H9 (cell line): ENCODE measurements at regions not wholly inside any gene's neighbourhood (a gene's known extent, or its start where the extent isn't known, plus 50 kb on each side); places are given as distances from the start of the nearest gene placed in this dataset.

Source experiments
- DNase-seq: peaks from one replicate; pipeline ENCODE4 v3.0.0-alpha.2; 2017
- H2AFZ ChIP-seq: one replicate; pipeline ENCODE4 v1.6.1; 2013; ENCODE audit warnings: mild to moderate bottlenecking, low read length, control low read depth, moderate library complexity
- H2AK5ac ChIP-seq: 2 replicates; pipeline ENCODE4 v1.6.1; 2013; ENCODE audit warnings: low read length, control low read depth, mixed read lengths; ENCODE audit not compliant: insufficient read length
- H2BK120ac ChIP-seq: one replicate; pipeline ENCODE4 v1.6.1; 2013; ENCODE audit warnings: low read depth, mild to moderate bottlenecking, low read length, control low read depth, inconsistent platforms; ENCODE audit not compliant: poor library complexity, severe bottlenecking
- H2BK12ac ChIP-seq: 2 replicates; pipeline ENCODE4 v1.6.1; 2013; ENCODE audit warnings: low read length, control low read depth, mixed read lengths, low read depth; ENCODE audit not compliant: insufficient read length
- H2BK15ac ChIP-seq: 2 replicates; pipeline ENCODE4 v1.6.1; 2013; ENCODE audit warnings: low read depth, low read length, control low read depth
- H2BK20ac ChIP-seq: one replicate; pipeline ENCODE4 v1.6.1; 2013; ENCODE audit warnings: low read depth, mild to moderate bottlenecking, low read length, control low read depth, inconsistent platforms; ENCODE audit not compliant: poor library complexity, severe bottlenecking
- H2BK5ac ChIP-seq: 2 replicates; pipeline ENCODE4 v1.6.1; 2013; ENCODE audit warnings: low read length, control low read depth, mixed read lengths; ENCODE audit not compliant: insufficient read length
- H3K14ac ChIP-seq: 2 replicates; pipeline ENCODE4 v1.6.1; 2013; ENCODE audit warnings: low read length, control low read depth; ENCODE audit not compliant: insufficient read depth
- H3K18ac ChIP-seq: 2 replicates; pipeline ENCODE4 v1.6.1; 2013; ENCODE audit warnings: low read depth, mild to moderate bottlenecking, mixed read lengths, low read length, control low read depth; ENCODE audit not compliant: insufficient read length
- H3K23ac ChIP-seq: 2 replicates; pipeline ENCODE4 v1.6.1; 2013; ENCODE audit warnings: low read length, control low read depth, mixed read lengths, low read depth; ENCODE audit not compliant: insufficient read length
- H3K23me2 ChIP-seq: 2 replicates; pipeline ENCODE4 v1.6.1; 2013; ENCODE audit warnings: low read depth, mild to moderate bottlenecking, mixed read lengths, low read length, control low read depth; ENCODE audit not compliant: insufficient read length, poor library complexity, severe bottlenecking
- H3K27ac ChIP-seq: 2 replicates; pipeline ENCODE4 v1.5.1; 2013; ENCODE audit warnings: low read length, control low read depth, mixed read lengths, low read depth; ENCODE audit not compliant: insufficient read length
- H3K27me3 ChIP-seq: 2 replicates; pipeline ENCODE4 v1.6.1; 2013; ENCODE audit warnings: low read length, control low read depth, inconsistent platforms; ENCODE audit not compliant: insufficient read depth
- H3K4ac ChIP-seq: 2 replicates; pipeline ENCODE4 v1.6.1; 2013; ENCODE audit warnings: low read depth, mild to moderate bottlenecking, control low read depth, inconsistent platforms, low read length, moderate library complexity
- H3K4me1 ChIP-seq: 2 replicates; pipeline ENCODE4 v1.6.1; 2013; ENCODE audit warnings: low read length, control low read depth, inconsistent platforms; ENCODE audit not compliant: insufficient read depth
- H3K4me2 ChIP-seq: 2 replicates; pipeline ENCODE4 v1.6.1; 2013; ENCODE audit warnings: low read length, control low read depth, mixed read lengths; ENCODE audit not compliant: insufficient read length, insufficient read depth
- H3K56ac ChIP-seq: 2 replicates; pipeline ENCODE4 v1.6.1; 2013; ENCODE audit warnings: low read depth, mild to moderate bottlenecking, mixed read lengths, low read length, control low read depth; ENCODE audit not compliant: insufficient read length
- H3K79me1 ChIP-seq: 2 replicates; pipeline ENCODE4 v1.6.1; 2013; ENCODE audit warnings: low read depth, mild to moderate bottlenecking, moderate library complexity, low read length, control low read depth, inconsistent platforms; ENCODE audit not compliant: insufficient read depth, poor library complexity, severe bottlenecking
- H3K79me2 ChIP-seq: 2 replicates; pipeline ENCODE4 v1.6.1; 2013; ENCODE audit warnings: low read length, control low read depth, inconsistent platforms; ENCODE audit not compliant: insufficient read depth
- H3K9ac ChIP-seq: 2 replicates; pipeline ENCODE4 v1.6.1; 2013; ENCODE audit warnings: low read length, control low read depth, mixed read lengths; ENCODE audit not compliant: insufficient read length; ENCODE audit errors: extremely low read depth
- H3K9me3 ChIP-seq: one replicate; pipeline ENCODE4 v1.6.1; 2013; ENCODE audit warnings: low read depth, low read length, inconsistent platforms; ENCODE audit not compliant: control insufficient read depth
- H3T11ph ChIP-seq: one replicate; pipeline ENCODE4 v1.6.1; 2013; ENCODE audit warnings: mild to moderate bottlenecking, low read length, control low read depth, inconsistent platforms
- H4K20me1 ChIP-seq: one replicate; pipeline ENCODE4 v1.6.1; 2013; ENCODE audit not compliant: control insufficient read depth, insufficient read length, insufficient read depth
- H4K5ac ChIP-seq: 2 replicates; pipeline ENCODE4 v1.6.1; 2013; ENCODE audit warnings: low read depth, mild to moderate bottlenecking, mixed read lengths, low read length, control low read depth; ENCODE audit not compliant: insufficient read length
- H4K8ac ChIP-seq: replicated peaks from 2 replicates; pipeline ENCODE4 v1.6.1; 2013; ENCODE audit warnings: low read length, control low read depth, mixed read lengths, low read depth; ENCODE audit not compliant: insufficient read length
- H4K91ac ChIP-seq: 2 replicates; pipeline ENCODE4 v1.6.1; 2013; ENCODE audit warnings: low read depth, mild to moderate bottlenecking, moderate library complexity, mixed read lengths, low read length, control low read depth; ENCODE audit not compliant: insufficient read length
- H3K27ac Mint-ChIP-seq, 3 experiments: 2 replicates in 2 of 3; 3 replicates in 1 of 3; pipeline ENCODE4 v1.8.0; 2020 to 2021; ENCODE audit warnings: mixed read lengths in 3 of 3, mild to moderate bottlenecking in 1 of 3, moderate library complexity in 1 of 3
- H3K27me3 Mint-ChIP-seq: 2 replicates; pipeline ENCODE4 v1.8.0; 2021; ENCODE audit warnings: low read depth, mild to moderate bottlenecking, moderate library complexity, mixed read lengths
- H3K36me3 Mint-ChIP-seq, 3 experiments: 2 replicates in 2 of 3; 3 replicates in 1 of 3; pipeline ENCODE4 v1.8.0; 2020 to 2021; ENCODE audit warnings: low read depth in 3 of 3, mixed read lengths in 3 of 3; ENCODE audit not compliant: insufficient read depth in 1 of 3
- H3K4me1 Mint-ChIP-seq, 2 experiments: 2 replicates each; pipeline ENCODE4 v1.8.0; 2020; ENCODE audit warnings: mixed read lengths in 2 of 2
- H3K4me3 Mint-ChIP-seq, 2 experiments: 2 replicates in 1 of 2; 3 replicates in 1 of 2; pipeline ENCODE4 v1.8.0; 2020 to 2021; ENCODE audit warnings: mild to moderate bottlenecking in 2 of 2, mixed read lengths in 2 of 2, moderate library complexity in 1 of 2
- H3K9me3 Mint-ChIP-seq, 2 experiments: 2 replicates in 1 of 2; 3 replicates in 1 of 2; pipeline ENCODE4 v1.8.0; 2020; ENCODE audit warnings: mild to moderate bottlenecking in 2 of 2, mixed read lengths in 2 of 2, moderate library complexity in 1 of 2
- WGBS: extraction: QIAGEN DNeasy Blood & Tissue Kit; methylation state at CpG from one replicate; pipeline ENCODE4 v1.1.7; 2013; ENCODE audit warnings: missing lambda C conversion rate, low lambda C conversion rate, mixed read lengths; ENCODE audit not compliant: insufficient read length; ENCODE audit errors: extremely low coverage; 5-methylcytosine and 5-hydroxymethylcytosine counted together
- TF ChIP-seq, protein P1 (sequence below): fragments of 200-600 bp; sonication (generic); conservative IDR thresholded peaks from 3 replicates; pipeline ENCODE4 v1.8.0; 2021; ENCODE audit warnings: antibody characterized with exemption, mild to moderate bottlenecking

DNA sequence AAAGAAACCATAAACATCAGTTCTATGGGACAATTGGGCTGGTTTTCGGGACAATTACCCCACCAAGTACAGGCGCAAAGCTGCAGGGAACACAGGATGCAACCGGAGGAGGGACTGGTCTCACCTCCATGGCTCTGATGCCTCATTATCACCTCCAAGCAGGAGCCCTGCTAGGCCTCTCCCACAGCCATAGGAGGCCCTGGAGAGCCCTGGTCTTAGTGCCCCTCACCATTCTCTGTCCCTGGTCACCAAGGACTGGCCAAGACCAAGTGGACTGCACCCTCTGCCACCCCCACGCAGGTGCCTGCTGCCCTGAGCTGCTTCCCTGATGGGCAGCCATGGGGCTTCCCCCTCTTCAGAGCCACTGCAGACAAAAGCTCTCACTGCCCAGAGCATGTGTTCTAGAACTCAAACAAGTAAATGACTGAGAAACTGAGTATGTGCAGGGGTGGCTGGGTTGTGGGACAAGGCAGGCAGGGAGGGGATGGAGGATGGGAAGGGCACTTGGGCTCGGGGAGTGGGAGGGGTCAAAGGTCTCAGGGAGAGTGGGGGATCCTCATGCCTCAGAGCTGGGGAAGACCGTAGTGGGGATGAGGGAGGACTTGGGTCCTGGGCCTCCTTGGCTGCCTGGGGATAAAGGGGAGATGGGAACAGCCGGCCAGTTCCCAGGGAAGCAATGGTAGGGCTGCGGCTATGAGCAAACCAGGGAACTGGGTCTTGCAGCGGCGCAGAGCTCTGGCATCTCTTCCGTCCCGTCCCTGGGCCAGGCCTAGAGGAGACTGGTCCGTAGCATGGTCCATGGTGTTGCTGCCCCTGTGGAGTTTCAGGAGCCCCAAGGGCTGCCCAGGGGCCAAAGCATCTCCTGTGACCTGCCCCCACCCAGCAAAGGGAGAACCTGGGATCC, 435.1 kb downstream of the PREX1 start:
- H3K23ac ChIP-seq = no peak overlapping the region
- no peaks in the 10 kb centered on the region for H3K9me3 ChIP-seq
- H2AK5ac ChIP-seq = no peak overlapping the region
- H3K18ac ChIP-seq = no peak overlapping the region
- H3T11ph ChIP-seq = no peak overlapping the region
- H3K4ac ChIP-seq = no peak overlapping the region
- Mint-ChIP-seq H3K27me3 (peaks cover 4% of the 10 kb centered on the region), H3K9me3 (peaks cover 8 to 9% of the 10 kb centered on the region in 2 experiments), H3K27ac (no peak overlapping the region), H3K4me3 (no peak overlapping the region), H3K36me3 (peaks cover 0 to 6% (median 6%) of the 10 kb centered on the region in 3 experiments; a peak in 4 of 7 replicates), H3K4me1 (peaks cover 17 to 32% of the 10 kb centered on the region in 2 experiments)
- no peak overlapping the region for H3K56ac ChIP-seq
- no peak overlapping the region for H2AFZ ChIP-seq
- H2BK120ac ChIP-seq = no peak overlapping the region
- TF ChIP-seq, protein P1, sequence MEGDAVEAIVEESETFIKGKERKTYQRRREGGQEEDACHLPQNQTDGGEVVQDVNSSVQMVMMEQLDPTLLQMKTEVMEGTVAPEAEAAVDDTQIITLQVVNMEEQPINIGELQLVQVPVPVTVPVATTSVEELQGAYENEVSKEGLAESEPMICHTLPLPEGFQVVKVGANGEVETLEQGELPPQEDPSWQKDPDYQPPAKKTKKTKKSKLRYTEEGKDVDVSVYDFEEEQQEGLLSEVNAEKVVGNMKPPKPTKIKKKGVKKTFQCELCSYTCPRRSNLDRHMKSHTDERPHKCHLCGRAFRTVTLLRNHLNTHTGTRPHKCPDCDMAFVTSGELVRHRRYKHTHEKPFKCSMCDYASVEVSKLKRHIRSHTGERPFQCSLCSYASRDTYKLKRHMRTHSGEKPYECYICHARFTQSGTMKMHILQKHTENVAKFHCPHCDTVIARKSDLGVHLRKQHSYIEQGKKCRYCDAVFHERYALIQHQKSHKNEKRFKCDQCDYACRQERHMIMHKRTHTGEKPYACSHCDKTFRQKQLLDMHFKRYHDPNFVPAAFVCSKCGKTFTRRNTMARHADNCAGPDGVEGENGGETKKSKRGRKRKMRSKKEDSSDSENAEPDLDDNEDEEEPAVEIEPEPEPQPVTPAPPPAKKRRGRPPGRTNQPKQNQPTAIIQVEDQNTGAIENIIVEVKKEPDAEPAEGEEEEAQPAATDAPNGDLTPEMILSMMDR = no peak
- no peak overlapping the region for H4K8ac ChIP-seq
- no peak overlapping the region for H2BK20ac ChIP-seq
- no peak overlapping the region for H4K91ac ChIP-seq
- no peak overlapping the region for H3K4me2 ChIP-seq
- H3K79me1 ChIP-seq = no peaks in the 10 kb centered on the region
- no peaks in the 10 kb centered on the region for H3K27me3 ChIP-seq
- no peaks in the 10 kb centered on the region for H4K20me1 ChIP-seq
- H4K5ac ChIP-seq = no peak overlapping the region
- no peak overlapping the region for H3K27ac ChIP-seq
- no peak overlapping the region for H2BK12ac ChIP-seq
- WGBS = no CpG with 5 or more reads among the region's 13 CpGs
- no peak overlapping the region for H3K14ac ChIP-seq
- H2BK5ac ChIP-seq = no peak overlapping the region
- DNase-seq = no peak
- H3K23me2 ChIP-seq = no peaks in the 10 kb centered on the region
- H3K9ac ChIP-seq = no peak overlapping the region
- H3K79me2 ChIP-seq = no peaks in the 10 kb centered on the region
- no peaks in the 10 kb centered on the region; the same call in 1 of the 2 replicates for H3K4me1 ChIP-seq
- H2BK15ac ChIP-seq = no peak overlapping the region
